A549 (cell line): ENCODE measurements at regions not wholly inside any gene's neighbourhood (a gene's known extent, or its start where the extent isn't known, plus 50 kb on each side); places are given as distances from the start of the nearest gene placed in this dataset.

Experiments
- ATAC-seq, 2 experiments: fragments of 200-7000 bp in 1 of 2; fragments of >200 bp in 1 of 2; cut with Nextera tagmentation in 1 of 2; cut with Tn5 transposase in 1 of 2; 3 replicates each; pipeline versions ENCODE4 v1.8.0 to v1.9.1; 2018 to 2020; ENCODE audit warnings: mild to moderate bottlenecking in 1 of 2, moderate library complexity in 1 of 2
- CTCF ChIA-PET: fragments of 300-600 bp; sonication (Branson Sonifier 250); formaldehyde crosslinking; extraction: SDS; loops from one replicate; lab custom pipeline; 2021; ENCODE audit warnings: antibody characterized with exemption, inconsistent platforms; lab: Yijun Ruan, JAX
- POLR2A ChIA-PET: fragments of 350-600 bp; formaldehyde crosslinking; extraction: SDS; loops from one replicate; lab custom pipeline; 2021; ENCODE audit warnings: antibody characterized with exemption, inconsistent platforms; lab: Yijun Ruan, JAX
- DNase-seq, 2 experiments: peaks; one replicate each; pipeline versions ENCODE4 v3.0.0 to v3.0.0-alpha.2; 2011 to 2016; ENCODE audit warnings: low read depth in 1 of 2, low spot score in 1 of 2
- FAIRE-seq: peaks from 2 replicates; lab custom pipeline; 2011; peaks lifted over from hg19 to GRCh38; lab: Jason Lieb, UNC
- H3K27ac ChIP-seq, 2 experiments: fragments of >200 bp; sonication (Bioruptor Twin); formaldehyde crosslinking; 3 replicates each; pipeline ENCODE4 v1.5.1; 2016 to 2017
- H3K4me1 ChIP-seq: fragments of >200 bp; sonication (Bioruptor Twin); formaldehyde crosslinking; 3 replicates; pipeline ENCODE4 v1.6.1; 2016
- H3K4me2 ChIP-seq: fragments of >200 bp; sonication (Bioruptor Twin); formaldehyde crosslinking; 3 replicates; pipeline ENCODE4 v1.6.1; 2016
- H3K4me3 ChIP-seq: fragments of >200 bp; sonication (Bioruptor Twin); formaldehyde crosslinking; 3 replicates; pipeline ENCODE4 v1.5.1; 2016
- H3K9me3 ChIP-seq: fragments of >200 bp; sonication (Bioruptor Twin); formaldehyde crosslinking; 3 replicates; pipeline ENCODE4 v1.6.1; 2016
- CBX2 ChIP-seq: fragments of 200-600 bp; sonication (generic); IDR thresholded peaks from 2 replicates; pipeline ENCODE4 v1.6.1; 2016; ENCODE audit warnings: low read depth, mild to moderate bottlenecking, borderline replicate concordance
- CHD2 ChIP-seq: fragments of 150-350 bp; IDR thresholded peaks from 2 replicates; pipeline ENCODE4 v1.6.1; 2014; ENCODE audit warnings: low read length; ENCODE audit not compliant: partially characterized antibody
- ESRRA ChIP-seq: fragments of 150-350 bp; IDR thresholded peaks from 2 replicates; pipeline ENCODE4 v1.6.1; 2014; ENCODE audit warnings: mild to moderate bottlenecking, low read length, borderline replicate concordance
- FOSL2 ChIP-seq, 2 experiments: fragments of 450-650 bp in 1 of 2; fragments of >200 bp in 1 of 2; sonication (Bioruptor Twin) in 1 of 2; formaldehyde crosslinking; IDR thresholded peaks; 2 replicates each; pipeline versions ENCODE4 v1.5.0 to v1.6.1; 2016 to 2020; ENCODE audit warnings: mild to moderate bottlenecking in 1 of 2, moderate library complexity in 1 of 2
- FOXS1 ChIP-seq: fragments of 250-450 bp; sonication (Bioruptor Pico); IDR thresholded peaks from 2 replicates; pipeline ENCODE4 v1.5.0; 2020; ENCODE audit warnings: mild to moderate bottlenecking, moderate library complexity
- HDAC2 ChIP-seq: fragments of 200-600 bp; sonication (generic); IDR thresholded peaks from 2 replicates; pipeline ENCODE4 v1.6.1; 2016
- HOXB5 ChIP-seq: fragments of 250-450 bp; sonication (Bioruptor Pico); IDR thresholded peaks from 2 replicates; pipeline ENCODE4 v1.5.0; 2020; ENCODE audit warnings: mild to moderate bottlenecking, moderate library complexity
- JUN ChIP-seq, 2 experiments: fragments of >200 bp; sonication (Bioruptor Twin); formaldehyde crosslinking; IDR thresholded peaks; 2 replicates in 1 of 2; 3 replicates in 1 of 2; pipeline ENCODE4 v1.6.1; 2016 to 2017
- MAFK ChIP-seq: fragments of 450-650 bp; IDR thresholded peaks from 2 replicates; pipeline ENCODE4 v1.6.1; 2014; ENCODE audit not compliant: partially characterized antibody
- MAZ ChIP-seq: fragments of 150-350 bp; IDR thresholded peaks from 2 replicates; pipeline ENCODE4 v1.6.1; 2014; ENCODE audit warnings: antibody characterized with exemption, low read depth, low read length, borderline replicate concordance
- MYC ChIP-seq: IDR thresholded peaks from 2 replicates; pipeline ENCODE4 v1.6.1; 2012; ENCODE audit warnings: mild to moderate bottlenecking, inconsistent platforms, low read length, improper control_type of control experiment, borderline replicate concordance
- NFE2L2 ChIP-seq: fragments of 150-350 bp; conservative IDR thresholded peaks from 2 replicates; pipeline ENCODE4 v1.6.1; 2014; ENCODE audit warnings: low read length
- NPAS2 ChIP-seq: fragments of 250-450 bp; sonication (Bioruptor Pico); IDR thresholded peaks from 2 replicates; pipeline ENCODE4 v1.8.0; 2022; ENCODE audit warnings: mild to moderate bottlenecking, moderate library complexity, borderline replicate concordance
- NR3C1 ChIP-seq: fragments of >200 bp; sonication (Bioruptor Twin); formaldehyde crosslinking; IDR thresholded peaks from 3 replicates; pipeline ENCODE4 v1.6.1; 2017
- PHF8 ChIP-seq: fragments of 200-600 bp; sonication (generic); IDR thresholded peaks from 2 replicates; pipeline ENCODE4 v1.6.1; 2016; ENCODE audit warnings: low read depth, mild to moderate bottlenecking, antibody characterized with exemption, moderate library complexity, borderline replicate concordance
- RAD21 ChIP-seq, 2 experiments: fragments of >200 bp in 1 of 2; sonication (Bioruptor Twin) in 1 of 2; formaldehyde crosslinking in 1 of 2; IDR thresholded peaks in 1 of 2; conservative IDR thresholded peaks in 1 of 2; 2 replicates in 1 of 2; 3 replicates in 1 of 2; pipeline ENCODE4 v1.6.1; 2012 to 2018; ENCODE audit warnings: inconsistent platforms in 1 of 2
- RNF2 ChIP-seq: fragments of 200-600 bp; sonication (generic); IDR thresholded peaks from 2 replicates; pipeline ENCODE4 v1.6.1; 2016; ENCODE audit warnings: low read depth, mild to moderate bottlenecking, antibody characterized with exemption, moderate library complexity, borderline replicate concordance
- TP53 ChIP-seq: fragments of 250-450 bp; sonication (Bioruptor Pico); IDR thresholded peaks from 2 replicates; pipeline ENCODE4 v1.5.0; 2021; ENCODE audit warnings: mild to moderate bottlenecking, moderate library complexity
- ZC3H11A ChIP-seq: fragments of 450-650 bp; IDR thresholded peaks from 2 replicates; pipeline ENCODE4 v1.6.1; 2014; ENCODE audit warnings: antibody characterized with exemption, mild to moderate bottlenecking
- ZSCAN20 ChIP-seq: fragments of 250-450 bp; sonication (Bioruptor Pico); IDR thresholded peaks from 2 replicates; pipeline ENCODE4 v1.8.0; 2022; ENCODE audit warnings: mild to moderate bottlenecking, moderate library complexity
- WGBS: methylation state at CpG from one replicate; pipeline ENCODE4 v1.1.6; 2017; ENCODE audit errors: missing lambda C conversion rate; 5-methylcytosine and 5-hydroxymethylcytosine counted together
- TF ChIP-seq, protein P1 (sequence below): IDR thresholded peaks from 2 replicates; pipeline ENCODE4 v1.6.1; 2012
- TF ChIP-seq, protein P2 (sequence below): fragments of >200 bp; sonication (Bioruptor Twin); formaldehyde crosslinking; IDR thresholded peaks from 3 replicates; pipeline ENCODE4 v1.5.1; 2016

DNA sequence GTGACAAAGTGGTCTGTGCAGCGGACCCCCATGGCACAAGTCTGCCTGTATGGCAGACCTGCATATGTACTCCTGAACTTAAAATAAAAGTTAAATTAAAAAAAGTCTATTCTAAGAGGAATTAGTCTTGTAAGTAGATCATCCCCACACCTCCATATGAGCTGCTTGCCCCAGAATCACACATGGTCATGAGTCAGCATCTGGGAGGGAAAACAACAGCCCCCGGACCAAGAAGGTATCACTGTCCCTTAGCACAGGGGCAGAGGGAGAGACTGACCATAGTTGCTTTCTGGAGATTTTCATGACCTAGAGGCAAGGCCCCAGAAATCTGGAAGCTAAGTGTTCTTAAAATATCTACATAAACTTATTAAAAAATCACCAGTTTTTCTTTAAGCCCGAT lies 86.6 kb upstream of the PDK4 start:
- FAIRE-seq (no peak), DNase-seq (no peak), ATAC-seq (no peak)
- POLR2A ChIA-PET, result no interaction called here
- Histone ChIP-seq H3K4me3 (no peak overlapping the region), H3K9me3 (no peaks in the 10 kb centered on the region), H3K4me2 (no peak overlapping the region), H3K4me1 (peaks cover 13% of the 10 kb centered on the region; the same call in 2 of the 3 replicates), H3K27ac (peak overlapping the region; percentile 22 to 61; a peak in 3 of 6 replicates)
- WGBS, result 87% methylated on average over 3 of the region's 3 CpGs
- CTCF ChIA-PET, result interaction anchor here (1.6 to 6.2 kb wide), 6 partner anchors 22 to 203 kb away, joined by 4 to 57 read pairs (median 12); no protein-coding TSS in a partner anchor
- no peak for TF ChIP-seq HDAC2
- TF ChIP-seq, protein P1, sequence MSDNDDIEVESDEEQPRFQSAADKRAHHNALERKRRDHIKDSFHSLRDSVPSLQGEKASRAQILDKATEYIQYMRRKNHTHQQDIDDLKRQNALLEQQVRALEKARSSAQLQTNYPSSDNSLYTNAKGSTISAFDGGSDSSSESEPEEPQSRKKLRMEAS, result no peak
- TF ChIP-seq FOSL2 (IDR thresholded peaks at IDR 0.05), result no peak
- TF ChIP-seq FOSL2 (CRISPR knock-in tag; IDR thresholded peaks at IDR 0.05), result no peak

DNA sequence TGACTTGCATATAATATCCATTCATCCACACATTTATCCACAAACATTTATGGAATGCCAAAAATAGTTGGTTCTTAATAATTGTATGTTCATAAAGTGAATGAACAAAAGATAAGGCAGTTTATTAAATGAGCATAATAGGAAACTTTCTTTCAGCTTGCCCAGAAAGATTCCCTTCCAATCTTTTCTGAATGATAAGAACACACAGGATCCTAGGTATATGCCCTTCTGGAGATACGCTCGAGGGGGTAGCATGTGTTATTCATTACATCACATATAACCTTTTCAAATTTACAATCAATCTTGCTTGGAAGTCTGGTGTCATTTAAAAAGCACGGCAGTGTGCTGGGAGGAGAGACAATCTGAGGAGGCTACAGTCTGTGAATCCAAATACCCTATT lies 80.4 kb upstream of the PDK4 start:
- 40% methylated on average over 3 of the region's 3 CpGs for WGBS

DNA sequence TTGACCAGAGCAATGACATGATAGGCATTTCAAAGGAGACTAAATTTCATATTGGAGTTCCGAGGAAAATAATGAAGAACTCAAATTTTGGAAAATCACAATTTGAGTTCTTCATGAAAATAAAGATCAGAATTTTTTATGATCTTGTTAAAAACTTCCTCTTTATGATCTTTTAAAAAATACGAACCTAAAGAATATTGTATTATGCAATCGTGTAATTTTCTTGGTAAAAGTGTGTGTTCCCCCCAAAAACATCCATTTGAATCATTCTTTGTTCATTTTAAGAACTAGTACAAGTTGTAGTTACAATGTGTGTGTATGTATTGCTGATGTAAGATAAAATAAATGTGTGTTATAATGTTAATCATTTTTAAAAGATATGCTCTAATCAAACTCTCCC lies 79.3 kb upstream of the PDK4 start:
- WGBS, result 70% methylated on average over 3 of the region's 3 CpGs
- Histone ChIP-seq H3K9me3 (no peaks in the 10 kb centered on the region), H3K4me1 (no peaks in the 10 kb centered on the region), H3K27ac (no peak overlapping the region), H3K4me3 (no peak overlapping the region), H3K4me2 (no peak overlapping the region)
- TF ChIP-seq ZC3H11A (no peak), MYC (no peak), HOXB5 (CRISPR knock-in tag) (no peak), NFE2L2 (no peak), NPAS2 (CRISPR knock-in tag) (no peak), ZSCAN20 (CRISPR knock-in tag) (no peak), RNF2 (no peak), NR3C1 (no peak), CHD2 (no peak)
- CTCF ChIA-PET, result interaction anchor here (1.1 to 10.9 kb wide), 3 partner anchors 13 to 198 kb away, joined by 3 to 84 read pairs (median 5); no protein-coding TSS in a partner anchor
- FAIRE-seq (no peak), ATAC-seq (no peak), DNase-seq (no peak)
- POLR2A ChIA-PET, result no interaction called here

More for the DNA sequence above, 80.4 kb upstream of the PDK4 start:
- POLR2A ChIA-PET, result no interaction called here
- FAIRE-seq (no peak), DNase-seq (no peak), ATAC-seq (no peak)
- TF ChIP-seq TP53 (no peak), ESRRA (no peak), MAFK (no peak), NPAS2 (CRISPR knock-in tag) (no peak), CBX2 (no peak), ZC3H11A (no peak), FOXS1 (CRISPR knock-in tag) (no peak)
- TF ChIP-seq, protein P2, sequence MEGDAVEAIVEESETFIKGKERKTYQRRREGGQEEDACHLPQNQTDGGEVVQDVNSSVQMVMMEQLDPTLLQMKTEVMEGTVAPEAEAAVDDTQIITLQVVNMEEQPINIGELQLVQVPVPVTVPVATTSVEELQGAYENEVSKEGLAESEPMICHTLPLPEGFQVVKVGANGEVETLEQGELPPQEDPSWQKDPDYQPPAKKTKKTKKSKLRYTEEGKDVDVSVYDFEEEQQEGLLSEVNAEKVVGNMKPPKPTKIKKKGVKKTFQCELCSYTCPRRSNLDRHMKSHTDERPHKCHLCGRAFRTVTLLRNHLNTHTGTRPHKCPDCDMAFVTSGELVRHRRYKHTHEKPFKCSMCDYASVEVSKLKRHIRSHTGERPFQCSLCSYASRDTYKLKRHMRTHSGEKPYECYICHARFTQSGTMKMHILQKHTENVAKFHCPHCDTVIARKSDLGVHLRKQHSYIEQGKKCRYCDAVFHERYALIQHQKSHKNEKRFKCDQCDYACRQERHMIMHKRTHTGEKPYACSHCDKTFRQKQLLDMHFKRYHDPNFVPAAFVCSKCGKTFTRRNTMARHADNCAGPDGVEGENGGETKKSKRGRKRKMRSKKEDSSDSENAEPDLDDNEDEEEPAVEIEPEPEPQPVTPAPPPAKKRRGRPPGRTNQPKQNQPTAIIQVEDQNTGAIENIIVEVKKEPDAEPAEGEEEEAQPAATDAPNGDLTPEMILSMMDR, result no peak
- H3K4me1 ChIP-seq, result no peaks in the 10 kb centered on the region
- CTCF ChIA-PET, result interaction anchor here (10.9 kb wide), 1 partner anchor 12 kb away, joined by 84 read pairs; no protein-coding TSS in a partner anchor
- no peak overlapping the region for H3K27ac ChIP-seq
- H3K4me3 ChIP-seq, result no peak overlapping the region
- no peak overlapping the region for H3K4me2 ChIP-seq
- no peaks in the 10 kb centered on the region for H3K9me3 ChIP-seq

DNA sequence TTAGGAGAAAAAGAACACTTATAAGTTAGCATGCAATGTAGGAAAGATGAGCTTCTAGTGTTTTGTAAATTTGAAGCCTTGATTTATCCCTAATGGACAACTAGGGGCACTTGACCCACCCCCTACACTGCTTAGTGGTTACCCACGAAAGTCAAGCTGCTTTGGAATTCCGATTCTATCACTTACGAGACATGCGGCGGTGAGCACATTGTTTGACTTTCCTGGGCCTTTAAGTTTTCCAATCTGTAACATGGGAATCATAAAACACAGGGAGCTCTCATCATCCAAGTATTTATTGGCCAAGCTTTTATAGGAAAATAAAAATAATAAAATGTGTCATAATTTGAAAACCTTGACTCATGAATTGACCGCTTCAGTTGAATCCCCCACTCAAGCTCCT lies 78.7 kb upstream of the PDK4 start:
- ChIA-PET POLR2A (no interaction called here), CTCF (interaction anchor here (1.1 to 10.9 kb wide), 3 partner anchors 14 to 198 kb away, joined by 3 to 84 read pairs (median 5); no protein-coding TSS in a partner anchor)
- H3K4me1 ChIP-seq, result no peaks in the 10 kb centered on the region
- no peak overlapping the region for H3K27ac ChIP-seq
- no peak overlapping the region for H3K4me3 ChIP-seq
- FAIRE-seq (no peak), DNase-seq (no peak), ATAC-seq (no peak)
- H3K9me3 ChIP-seq, result no peaks in the 10 kb centered on the region
- TF ChIP-seq MAZ (no peak), RAD21 (conservative IDR thresholded peaks at IDR 0.05 in 1 of 2, IDR thresholded peaks at IDR 0.05 in 1 of 2) (no peak), CHD2 (no peak), PHF8 (no peak), JUN (IDR thresholded peaks at IDR 0.05) (no peak)
- 83% methylated on average over 6 of the region's 6 CpGs for WGBS
- H3K4me2 ChIP-seq, result no peak overlapping the region
